NCI-H1694 (cell line): ENCODE measurements at regions not wholly inside any gene's neighbourhood (a gene's known extent, or its start where the extent isn't known, plus 50 kb on each side); places are given as distances from the start of the nearest gene placed in this dataset.

Experiments
- DNase-seq: peaks from one replicate; lab custom pipeline; 2025; lab: John Stamatoyannopoulos, UW

- no peak for DNase-seq
Observed at GRCh38 chr22:48270731-48271130, 1508.3 kb downstream of the TBC1D22A start.

- DNase-seq, result no peak
Observed at GRCh38 chr22:48268771-48269552, 1506.5 kb downstream of the TBC1D22A start.

- no peak for DNase-seq
Observed at GRCh38 chr22:48268293-48268692, 1505.8 kb downstream of the TBC1D22A start.

GRCh38 chr22:48267681-48268080 is 1505.2 kb downstream of the TBC1D22A start:
- no peak for DNase-seq

GRCh38 chr22:48265000-48265625 is 1502.7 kb downstream of the TBC1D22A start:
- no peak for DNase-seq

- no peak for DNase-seq
Observed at GRCh38 chr22:48264586-48264985, 1502.1 kb downstream of the TBC1D22A start.

- no peak for DNase-seq
Observed at GRCh38 chr22:48263791-48264351, 1501.4 kb downstream of the TBC1D22A start.

- DNase-seq, result no peak
Observed at GRCh38 chr22:48263431-48263765, 1500.9 kb downstream of the TBC1D22A start.

- DNase-seq, result no peak
Observed at GRCh38 chr22:48262596-48263430, 1500.4 kb downstream of the TBC1D22A start.

GRCh38 chr22:48261706-48262105 is 1499.3 kb downstream of the TBC1D22A start:
- no peak for DNase-seq

- no peak for DNase-seq
Observed at GRCh38 chr22:48261048-48261621, 1498.7 kb downstream of the TBC1D22A start.

- DNase-seq, result peak; percentile 86
Observed at GRCh38 chr22:48259991-48260670, 1497.7 kb downstream of the TBC1D22A start.

- no peak for DNase-seq
Observed at GRCh38 chr22:48258811-48259210, 1496.4 kb downstream of the TBC1D22A start.

- no peak for DNase-seq
Observed at GRCh38 chr22:48258064-48258701, 1495.7 kb downstream of the TBC1D22A start.

- DNase-seq, result no peak
Observed at GRCh38 chr22:48257685-48258055, 1495.2 kb downstream of the TBC1D22A start.

GRCh38 chr22:48256776-48257684 is 1494.6 kb downstream of the TBC1D22A start:
- DNase-seq, result no peak

- no peak for DNase-seq
Observed at GRCh38 chr22:48256041-48256739, 1493.7 kb downstream of the TBC1D22A start.

GRCh38 chr22:48254311-48254873 is 1491.9 kb downstream of the TBC1D22A start:
- DNase-seq, result peak; percentile 48

GRCh38 chr22:48253573-48253972 is 1491.1 kb downstream of the TBC1D22A start:
- no peak for DNase-seq
